Psoas muscle (tissue), 7 donors: ENCODE measurements at regions not wholly inside any gene's neighbourhood (a gene's known extent, or its start where the extent isn't known, plus 50 kb on each side); places are given as distances from the start of the nearest gene placed in this dataset.
"Not testable (repeated sequence)": the region's sequence is repeated elsewhere in the genome, so short reads cannot be mapped to it uniquely, and the experiment has no call there.

ENCODE experiments used
- ATAC-seq, 4 donors: fragments of 200-7000 bp; cut with Tn5 transposase; one replicate each; pipeline ENCODE4 v1.9.1; 2020; ENCODE audit warnings: moderate library complexity in 3 of 4, mild to moderate bottlenecking in 2 of 4
- DNase-seq, 2 donors: peaks; one replicate each; pipeline ENCODE4 v3.0.0-alpha.2; 2020
- H3K27ac ChIP-seq: fragments of 200-600 bp; one replicate; pipeline ENCODE4 v1.8.0; 2022
- H3K27me3 ChIP-seq, 3 donors: fragments of 200-600 bp in 1 of 3; one replicate each; pipeline versions ENCODE4 v1.6.1 to v1.8.0; 2013 to 2022; ENCODE audit warnings: low read length in 2 of 3, mild to moderate bottlenecking in 2 of 3, moderate library complexity in 1 of 3; ENCODE audit not compliant: insufficient read depth in 3 of 3
- H3K36me3 ChIP-seq, 2 donors: fragments of 200-600 bp in 1 of 2; one replicate each; pipeline versions ENCODE4 v1.6.1 to v1.8.0; 2013 to 2022; ENCODE audit warnings: low read depth in 1 of 2, mild to moderate bottlenecking in 1 of 2, moderate library complexity in 1 of 2; ENCODE audit not compliant: insufficient read depth in 1 of 2
- H3K4me1 ChIP-seq: fragments of 200-600 bp; one replicate; pipeline ENCODE4 v1.8.0; 2022
- H3K4me3 ChIP-seq: fragments of 200-600 bp; one replicate; pipeline ENCODE4 v1.8.0; 2022; ENCODE audit warnings: mild to moderate bottlenecking
- H3K9me3 ChIP-seq: fragments of 200-600 bp; one replicate; pipeline ENCODE4 v1.8.0; 2022
- WGBS, 3 donors: extraction: QIAGEN DNeasy Blood & Tissue Kit; methylation state at CpG; one replicate each; pipeline versions ENCODE4 v1.1.6 to v1.1.7; 2013; 5-methylcytosine and 5-hydroxymethylcytosine counted together
- intact Hi-C, 2 donors: fragments of 100-400 bp; cut with DNase I; formaldehyde crosslinking; loops; one replicate each; pipeline versions ENCODE4 v1.11.0 to v1.14.2; 2022
- TF ChIP-seq, protein P1 (sequence below): fragments of 200-600 bp; IDR thresholded peaks from one replicate; pipeline ENCODE4 v1.8.0; 2022; ENCODE audit warnings: antibody characterized with exemption
- donor health status: healthy with polysubstance abuse.
- donor health status: DM: no; HTN: no; CAD: no; lungs with moderate emphysema.
- donor health status: Bipolar disorder and iron deficiency.
- donor health status: healthy.
- donor health status: DM: yes; HTN: yes; CAD: no.
- donor health status: DM: no; HTN: no; CAD: no.
- donor health status: DM: yes; HTN: yes; CAD: no.

DNA sequence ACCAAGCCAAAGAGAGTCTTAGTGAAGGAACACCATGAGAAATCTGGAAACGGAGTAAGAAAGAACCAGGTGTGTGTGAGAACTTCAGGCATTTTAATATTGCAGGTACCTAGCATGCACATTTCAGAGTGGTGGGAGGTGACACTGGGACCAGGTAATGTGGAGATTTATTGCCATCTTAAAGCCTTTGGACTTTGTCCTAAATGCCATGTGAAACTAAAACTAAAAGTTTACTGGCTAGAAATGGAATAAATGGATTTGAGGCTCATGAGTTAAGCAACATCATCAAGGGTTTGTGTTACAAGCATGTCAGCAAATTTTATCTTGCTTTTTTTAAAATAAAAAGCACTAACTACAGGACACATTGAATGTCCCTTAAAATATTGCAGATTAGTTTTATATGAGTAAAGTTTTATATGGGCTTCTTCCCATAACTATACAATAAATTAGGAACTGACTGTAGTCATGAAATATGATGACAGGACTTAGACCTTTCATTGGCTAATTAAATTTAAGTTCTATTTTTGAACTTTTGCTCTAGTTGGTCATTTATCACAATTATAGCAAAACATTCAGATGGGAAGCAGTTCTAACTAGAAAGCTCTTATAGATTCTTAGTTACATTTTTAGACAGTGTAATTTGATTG lies 721.1 kb upstream of the NOVA1 start:
- H3K4me1 ChIP-seq = no peaks in the 10 kb centered on the region
- intact Hi-C loops = no loop called here
- no peaks in the 10 kb centered on the region for H3K27me3 ChIP-seq
- TF ChIP-seq, protein P1, sequence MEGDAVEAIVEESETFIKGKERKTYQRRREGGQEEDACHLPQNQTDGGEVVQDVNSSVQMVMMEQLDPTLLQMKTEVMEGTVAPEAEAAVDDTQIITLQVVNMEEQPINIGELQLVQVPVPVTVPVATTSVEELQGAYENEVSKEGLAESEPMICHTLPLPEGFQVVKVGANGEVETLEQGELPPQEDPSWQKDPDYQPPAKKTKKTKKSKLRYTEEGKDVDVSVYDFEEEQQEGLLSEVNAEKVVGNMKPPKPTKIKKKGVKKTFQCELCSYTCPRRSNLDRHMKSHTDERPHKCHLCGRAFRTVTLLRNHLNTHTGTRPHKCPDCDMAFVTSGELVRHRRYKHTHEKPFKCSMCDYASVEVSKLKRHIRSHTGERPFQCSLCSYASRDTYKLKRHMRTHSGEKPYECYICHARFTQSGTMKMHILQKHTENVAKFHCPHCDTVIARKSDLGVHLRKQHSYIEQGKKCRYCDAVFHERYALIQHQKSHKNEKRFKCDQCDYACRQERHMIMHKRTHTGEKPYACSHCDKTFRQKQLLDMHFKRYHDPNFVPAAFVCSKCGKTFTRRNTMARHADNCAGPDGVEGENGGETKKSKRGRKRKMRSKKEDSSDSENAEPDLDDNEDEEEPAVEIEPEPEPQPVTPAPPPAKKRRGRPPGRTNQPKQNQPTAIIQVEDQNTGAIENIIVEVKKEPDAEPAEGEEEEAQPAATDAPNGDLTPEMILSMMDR = no peak
- no peaks in the 10 kb centered on the region for H3K36me3 ChIP-seq
- no peaks in the 10 kb centered on the region for H3K9me3 ChIP-seq
- H3K27ac ChIP-seq = no peak overlapping the region
- DNase-seq = no peak
- H3K4me3 ChIP-seq = no peak overlapping the region
- WGBS, 3 donors = 35 to 45% (median 36%) methylated on average over 1 of the region's 1 CpG
- ATAC-seq = no peak

DNA sequence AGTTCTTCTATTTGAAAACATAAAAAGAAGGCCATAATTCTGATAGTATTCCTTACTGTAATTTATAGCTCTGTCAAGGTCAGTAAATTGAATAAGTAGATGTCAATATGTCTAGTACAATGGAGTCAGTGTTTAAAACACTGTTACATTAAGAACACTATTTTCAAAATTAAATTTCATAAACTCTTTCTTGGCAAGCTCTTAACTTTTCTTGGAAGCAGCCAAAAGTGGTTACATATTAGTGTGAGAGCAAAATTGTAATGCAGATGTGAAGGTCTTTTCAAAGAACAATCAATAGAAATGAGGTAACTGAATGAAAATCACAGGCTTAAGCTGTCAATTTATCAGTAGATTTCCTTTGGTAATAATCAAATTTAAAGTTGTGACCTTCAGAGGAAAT lies 722.4 kb upstream of the NOVA1 start:
- Histone ChIP-seq H3K27ac (no peak overlapping the region), H3K27me3 (no peaks in the 10 kb centered on the region), H3K4me3 (no peak overlapping the region), H3K36me3 (no peaks in the 10 kb centered on the region), H3K4me1 (no peaks in the 10 kb centered on the region), H3K9me3 (peaks cover 7% of the 10 kb centered on the region)
- no peak for DNase-seq
- intact Hi-C loops = no loop called here
- TF ChIP-seq, protein P1 = no peak
- ATAC-seq = no peak

- DNase-seq (no peak), ATAC-seq (no peak)
- no peak overlapping the region for H3K4me3 ChIP-seq
- no peaks in the 10 kb centered on the region for H3K36me3 ChIP-seq
- TF ChIP-seq, protein P1 = no peak
- H3K27ac ChIP-seq = no peak overlapping the region
- H3K9me3 ChIP-seq = peaks cover 14% of the 10 kb centered on the region
- H3K4me1 ChIP-seq = no peaks in the 10 kb centered on the region
- 62 to 65% (median 65%) methylated on average over 3 of the region's 3 CpGs for WGBS, 3 donors
- no peaks in the 10 kb centered on the region for H3K27me3 ChIP-seq
- intact Hi-C loops = no loop called here
Observed at GRCh38 chr14:27327095-27327494, 729.3 kb upstream of the NOVA1 start.

GRCh38 chr14:27338012-27338411 lies 740.2 kb upstream of the NOVA1 start:
- Histone ChIP-seq H3K4me3 (no peak overlapping the region), H3K9me3 (no peaks in the 10 kb centered on the region), H3K27ac (no peak overlapping the region), H3K36me3 (no peaks in the 10 kb centered on the region), H3K27me3 (no peaks in the 10 kb centered on the region), H3K4me1 (no peaks in the 10 kb centered on the region)
- TF ChIP-seq, protein P1 = no peak
- no peak for DNase-seq
- ATAC-seq = no peak
- intact Hi-C loops = no loop called here
- WGBS, 3 donors = 49 to 70% (median 62%) methylated on average over 2 of the region's 2 CpGs

DNA sequence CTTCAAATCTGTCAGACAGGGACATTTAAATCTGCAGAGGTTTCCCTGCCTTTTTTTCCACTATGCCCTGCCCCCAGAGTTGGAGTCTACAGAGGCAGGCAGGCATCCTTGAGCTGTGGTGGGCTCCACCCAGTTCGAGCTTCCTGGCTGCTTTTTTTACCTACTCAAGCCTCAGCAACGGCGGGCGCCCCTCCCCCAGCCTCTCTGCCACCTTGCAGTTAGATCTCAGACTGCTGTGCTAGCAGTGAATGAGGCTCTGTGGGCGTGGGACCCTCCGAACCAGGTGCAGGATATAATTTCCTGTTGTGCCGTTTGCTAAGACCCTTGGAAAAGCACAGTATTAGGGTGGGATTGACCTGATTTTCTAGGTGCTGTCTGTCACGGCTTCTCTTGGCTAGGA lies 765.2 kb upstream of the NOVA1 start:
- H3K27me3 ChIP-seq, intact Hi-C loops: not testable (repeated sequence)
- 72 to 77% (median 75%) methylated on average over 8 of the region's 8 CpGs for WGBS, 3 donors

More for the DNA sequence above, 765.2 kb upstream of the NOVA1 start:
- H3K36me3 ChIP-seq, DNase-seq, H3K4me3 ChIP-seq, H3K9me3 ChIP-seq, ATAC-seq, H3K27ac ChIP-seq, H3K4me1 ChIP-seq: not testable (repeated sequence)
